ENCODE measurements at regions not wholly inside any gene's neighbourhood (a gene's known extent, or its start where the extent isn't known, plus 50 kb on each side); places are given as distances from the start of the nearest gene placed in this dataset.

- no peak for DNase-seq
- in situ Hi-C loops (cut with MboI; ENCODE audit: low sequenced_read_pairs in 4 of 4) (no loop called here), intact Hi-C loops (cut with DNase I; ENCODE audit: low total_unique reads) (no loop called here)
- Histone ChIP-seq H3K9me3 (no peaks in the 10 kb centered on the region), H3K36me3 (no peaks in the 10 kb centered on the region), H3K27ac (no peak overlapping the region), H3K4me1 (no peaks in the 10 kb centered on the region), H3K27me3 (no peaks in the 10 kb centered on the region), H3K4me3 (no peak overlapping the region)
- no peak for ATAC-seq
- no peak for TF ChIP-seq CTCF (IDR thresholded peaks at IDR 0.05 in 4 of 5, conservative IDR thresholded peaks at IDR 0.05 in 1 of 5)
Observed at GRCh38 chr1:199404191-199404590, 623.3 kb upstream of the NR5A2 start.

- Histone ChIP-seq H3K27ac (no peak overlapping the region), H3K9me3 (no peaks in the 10 kb centered on the region), H3K4me1 (no peaks in the 10 kb centered on the region), H3K4me3 (no peak overlapping the region), H3K27me3 (no peaks in the 10 kb centered on the region), H3K36me3 (no peaks in the 10 kb centered on the region)
- in situ Hi-C loops (cut with MboI; ENCODE audit: low sequenced_read_pairs in 4 of 4) (no loop called here), intact Hi-C loops (cut with DNase I; ENCODE audit: low total_unique reads) (no loop called here)
- no peak for ATAC-seq
- TF ChIP-seq POLR2A (IDR thresholded peaks at IDR 0.05): no peak
- TF ChIP-seq CTCF (IDR thresholded peaks at IDR 0.05 in 4 of 5, conservative IDR thresholded peaks at IDR 0.05 in 1 of 5): no peak
- DNase-seq: no peak
Observed at GRCh38 chr1:199404976-199405375, 622.5 kb upstream of the NR5A2 start.

- no peak overlapping the region for H3K27ac ChIP-seq
- in situ Hi-C loops (cut with MboI; ENCODE audit: low sequenced_read_pairs in 4 of 4) (no loop called here), intact Hi-C loops (cut with DNase I; ENCODE audit: low total_unique reads) (no loop called here)
- ATAC-seq (no peak), DNase-seq (no peak)
- H3K36me3 ChIP-seq: no peaks in the 10 kb centered on the region
- no peak overlapping the region for H3K4me3 ChIP-seq
- H3K9me3 ChIP-seq: no peaks in the 10 kb centered on the region
- TF ChIP-seq POLR2A (IDR thresholded peaks at IDR 0.05): no peak
- no peak for TF ChIP-seq CTCF (IDR thresholded peaks at IDR 0.05 in 4 of 5, conservative IDR thresholded peaks at IDR 0.05 in 1 of 5)
- H3K4me1 ChIP-seq: no peaks in the 10 kb centered on the region
- no peaks in the 10 kb centered on the region for H3K27me3 ChIP-seq
Observed at GRCh38 chr1:199405634-199406196, 621.8 kb upstream of the NR5A2 start.

GRCh38 chr1:199410462-199410861 is 617.0 kb upstream of the NR5A2 start:
- no peak for ATAC-seq
- in situ Hi-C loops (cut with MboI; ENCODE audit: low sequenced_read_pairs in 4 of 4) (no loop called here), intact Hi-C loops (cut with DNase I; ENCODE audit: low total_unique reads) (no loop called here)
- no peaks in the 10 kb centered on the region for H3K36me3 ChIP-seq
- no peak overlapping the region for H3K4me3 ChIP-seq
- H3K9me3 ChIP-seq: no peaks in the 10 kb centered on the region
- DNase-seq: no peak
- no peaks in the 10 kb centered on the region for H3K27me3 ChIP-seq
- H3K27ac ChIP-seq: no peak overlapping the region
- TF ChIP-seq CTCF (IDR thresholded peaks at IDR 0.05 in 4 of 5, conservative IDR thresholded peaks at IDR 0.05 in 1 of 5) (no peak), POLR2A (IDR thresholded peaks at IDR 0.05) (no peak)
- no peaks in the 10 kb centered on the region for H3K4me1 ChIP-seq

- TF ChIP-seq CTCF (IDR thresholded peaks at IDR 0.05 in 4 of 5, conservative IDR thresholded peaks at IDR 0.05 in 1 of 5) (no peak), POLR2A (IDR thresholded peaks at IDR 0.05) (no peak)
- ATAC-seq: no peak
- in situ Hi-C loops (cut with MboI; ENCODE audit: low sequenced_read_pairs in 4 of 4): no loop called here
Observed at GRCh38 chr1:199411506-199411905, 616.0 kb upstream of the NR5A2 start.

More at GRCh38 chr1:199411506-199411905, 616.0 kb upstream of the NR5A2 start:
- no peaks in the 10 kb centered on the region for H3K36me3 ChIP-seq
- DNase-seq: no peak
- H3K9me3 ChIP-seq: no peaks in the 10 kb centered on the region
- H3K4me3 ChIP-seq: no peak overlapping the region
- intact Hi-C loops (cut with DNase I; ENCODE audit: low total_unique reads): no loop called here
- no peak overlapping the region for H3K27ac ChIP-seq
- no peaks in the 10 kb centered on the region for H3K4me1 ChIP-seq
- H3K27me3 ChIP-seq: no peaks in the 10 kb centered on the region

Measured in gastrocnemius medialis (tissue), 4 donors.